ENCODE measurements at regions not wholly inside any gene's neighbourhood (a gene's known extent, or its start where the extent isn't known, plus 50 kb on each side); places are given as distances from the start of the nearest gene placed in this dataset.

DNA sequence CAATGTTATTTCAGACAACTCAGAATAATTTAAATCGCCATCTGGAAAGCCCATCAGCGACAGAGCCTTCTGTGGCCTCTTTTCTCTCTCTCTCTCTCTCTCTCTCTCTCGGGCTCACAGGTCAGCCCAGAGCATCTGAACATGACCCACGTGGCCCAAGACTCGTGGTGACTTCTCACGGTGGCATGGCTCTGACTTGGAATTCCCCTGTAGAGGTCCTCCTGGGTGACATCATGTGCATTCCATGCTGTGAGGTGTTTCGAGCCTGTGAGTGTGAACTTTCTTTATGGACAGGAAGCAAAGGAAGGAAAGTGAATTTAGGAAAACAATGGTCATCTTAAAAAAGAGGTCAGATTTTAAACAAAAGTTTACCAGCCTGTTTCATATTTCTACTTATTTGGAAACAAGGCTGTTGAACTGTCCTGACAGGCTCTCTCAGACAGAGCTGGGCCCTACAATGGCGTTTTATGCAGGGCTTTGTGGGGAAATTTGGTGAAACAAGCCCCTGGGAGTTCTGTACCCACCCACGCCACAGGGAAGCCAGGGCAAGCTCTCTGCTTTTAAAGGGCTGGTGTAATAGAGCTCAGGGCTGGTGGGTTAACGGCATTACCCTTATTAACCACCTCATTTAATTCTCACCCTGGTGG is 359.7 kb upstream of the ZNF32 start:
- Histone ChIP-seq H3K4me1 (replicated peaks; ENCODE audit: insufficient read depth) (no peaks in the 10 kb centered on the region), H3K4me2 (no peak overlapping the region), H3K9me2 (ENCODE audit: insufficient read depth) (no peaks in the 10 kb centered on the region), H2AFZ (no peak overlapping the region), H3K79me2 (ENCODE audit: low read depth) (no peaks in the 10 kb centered on the region), H3K4me3 (no peak overlapping the region), H3K36me3 (ENCODE audit: low read depth) (no peaks in the 10 kb centered on the region), H3F3A (ENCODE audit: insufficient read depth, low read depth) (no peaks in the 10 kb centered on the region), H4K20me1 (ENCODE audit: insufficient read depth) (no peaks in the 10 kb centered on the region), H3K9me3 (ENCODE audit: insufficient read depth, low read depth) (no peaks in the 10 kb centered on the region), H3K27ac (no peak overlapping the region), H3K27me3 (ENCODE audit: insufficient read depth, low read depth) (peaks cover 45% of the 10 kb centered on the region)
- no peak for DNase-seq
- BruUV-seq (replicated peaks), result no TSS peak
- CTCF ChIA-PET, result no interaction called here
- intact Hi-C loops (cut with micrococcal nuclease; ENCODE audit: unreplicated experiment), result no loop called here
- POLR2A ChIA-PET (ENCODE audit: unreplicated experiment), result no interaction called here
- TF ChIP-seq EZH2 (IDR thresholded peaks at IDR 0.05; ENCODE audit: low read depth) (no peak), CTCF (conservative IDR thresholded peaks at IDR 0.05) (no peak)

GRCh38 chr10:44006771-44007170 is 358.1 kb upstream of the ZNF32 start:
- no peak for TF ChIP-seq CTCF (conservative IDR thresholded peaks at IDR 0.05)
- TF ChIP-seq EZH2 (IDR thresholded peaks at IDR 0.05; ENCODE audit: low read depth), result no peak
- Histone ChIP-seq H3K79me2 (ENCODE audit: low read depth) (no peaks in the 10 kb centered on the region), H4K20me1 (ENCODE audit: insufficient read depth) (no peaks in the 10 kb centered on the region), H3K4me2 (no peak overlapping the region), H3K9me3 (ENCODE audit: insufficient read depth, low read depth) (no peaks in the 10 kb centered on the region), H3K36me3 (ENCODE audit: low read depth) (no peaks in the 10 kb centered on the region), H3K9me2 (ENCODE audit: insufficient read depth) (no peaks in the 10 kb centered on the region), H3K27me3 (ENCODE audit: insufficient read depth, low read depth) (peaks cover 40% of the 10 kb centered on the region), H2AFZ (no peak overlapping the region), H3K4me3 (no peak overlapping the region), H3K4me1 (replicated peaks; ENCODE audit: insufficient read depth) (no peaks in the 10 kb centered on the region), H3F3A (ENCODE audit: insufficient read depth, low read depth) (no peaks in the 10 kb centered on the region), H3K27ac (no peak overlapping the region)
- DNase-seq, result no peak
- ChIA-PET CTCF (no interaction called here), POLR2A (ENCODE audit: unreplicated experiment) (no interaction called here)
- intact Hi-C loops (cut with micrococcal nuclease; ENCODE audit: unreplicated experiment), result no loop called here
- BruUV-seq (replicated peaks), result no TSS peak

GRCh38 chr10:44005788-44006099 is 357.1 kb upstream of the ZNF32 start:
- Histone ChIP-seq H3F3A (ENCODE audit: insufficient read depth, low read depth) (no peaks in the 10 kb centered on the region), H2AFZ (no peak overlapping the region), H3K79me2 (ENCODE audit: low read depth) (no peaks in the 10 kb centered on the region), H3K9me3 (ENCODE audit: insufficient read depth, low read depth) (no peaks in the 10 kb centered on the region), H3K4me1 (replicated peaks; ENCODE audit: insufficient read depth) (no peaks in the 10 kb centered on the region), H3K36me3 (ENCODE audit: low read depth) (no peaks in the 10 kb centered on the region), H3K4me3 (no peak overlapping the region), H3K27ac (no peak overlapping the region), H3K9me2 (ENCODE audit: insufficient read depth) (no peaks in the 10 kb centered on the region), H3K4me2 (no peak overlapping the region), H4K20me1 (ENCODE audit: insufficient read depth) (no peaks in the 10 kb centered on the region), H3K27me3 (ENCODE audit: insufficient read depth, low read depth) (peaks cover 40% of the 10 kb centered on the region)
- CTCF ChIA-PET, result no interaction called here
- POLR2A ChIA-PET (ENCODE audit: unreplicated experiment), result no interaction called here
- no peak for DNase-seq
- intact Hi-C loops (cut with micrococcal nuclease; ENCODE audit: unreplicated experiment), result no loop called here
- no TSS peak for BruUV-seq (replicated peaks)
- TF ChIP-seq EZH2 (IDR thresholded peaks at IDR 0.05; ENCODE audit: low read depth), result no peak
- no peak for TF ChIP-seq CTCF (conservative IDR thresholded peaks at IDR 0.05)

All from PC-9 (cell line).